Muscle layer of colon (tissue), 2 donors: ENCODE measurements at regions not wholly inside any gene's neighbourhood (a gene's known extent, or its start where the extent isn't known, plus 50 kb on each side); places are given as distances from the start of the nearest gene placed in this dataset.

ENCODE experiments used
- H3K27ac ChIP-seq: one replicate; pipeline ENCODE4 v1.7.0; 2013; ENCODE audit warnings: low read depth, mild to moderate bottlenecking, low read length, moderate library complexity
- H3K27me3 ChIP-seq, 2 donors: one replicate each; pipeline ENCODE4 v1.7.0; 2013; ENCODE audit warnings: low read length in 2 of 2, mild to moderate bottlenecking in 2 of 2; ENCODE audit not compliant: insufficient read depth in 2 of 2, control insufficient read depth in 1 of 2
- H3K36me3 ChIP-seq: one replicate; pipeline ENCODE4 v1.7.0; 2013; ENCODE audit warnings: mild to moderate bottlenecking, low read length; ENCODE audit not compliant: insufficient read depth
- H3K4me1 ChIP-seq: one replicate; pipeline ENCODE4 v1.7.0; 2013; ENCODE audit warnings: mild to moderate bottlenecking, low read length; ENCODE audit not compliant: insufficient read depth
- H3K4me3 ChIP-seq, 2 donors: one replicate each; pipeline ENCODE4 v1.7.0; 2013; ENCODE audit warnings: low read length in 2 of 2, low read depth in 1 of 2, mild to moderate bottlenecking in 1 of 2, moderate library complexity in 1 of 2
- H3K9ac ChIP-seq: one replicate; pipeline ENCODE4 v1.7.0; 2013; ENCODE audit warnings: low read length
- H3K9me3 ChIP-seq: one replicate; pipeline ENCODE4 v1.7.0; 2013; ENCODE audit warnings: mild to moderate bottlenecking, low read length
- donor health status: abdominal sarcoma.
- donor health status: Adenocarcinoma of cecum.

- Histone ChIP-seq H3K4me1 (peaks cover 3% of the 10 kb centered on the region), H3K9me3 (peaks cover 3% of the 10 kb centered on the region), H3K9ac (no peak overlapping the region), H3K27ac (no peak overlapping the region), H3K27me3 (no peaks in the 10 kb centered on the region), H3K36me3 (no peaks in the 10 kb centered on the region), H3K4me3 (no peak overlapping the region)
These were observed 703.9 kb upstream of the ID2 start for GRCh38 chr2:7977981-7978380.

- Histone ChIP-seq H3K27me3 (no peaks in the 10 kb centered on the region), H3K4me1 (peaks cover 27% of the 10 kb centered on the region), H3K9ac (no peak overlapping the region), H3K27ac (no peak overlapping the region), H3K9me3 (peaks cover 3% of the 10 kb centered on the region), H3K36me3 (no peaks in the 10 kb centered on the region), H3K4me3 (no peak overlapping the region)
These were observed 699.8 kb upstream of the ID2 start for GRCh38 chr2:7982054-7982453.

GRCh38 chr2:7983451-7983850 lies 698.4 kb upstream of the ID2 start:
- peaks cover 3% of the 10 kb centered on the region for H3K9me3 ChIP-seq
- H3K27me3 ChIP-seq, result no peaks in the 10 kb centered on the region
- no peaks in the 10 kb centered on the region for H3K36me3 ChIP-seq
- H3K9ac ChIP-seq, result no peak overlapping the region
- no peak overlapping the region for H3K4me3 ChIP-seq
- H3K27ac ChIP-seq, result no peak overlapping the region
- H3K4me1 ChIP-seq, result peaks cover 27% of the 10 kb centered on the region

- no peak overlapping the region for H3K27ac ChIP-seq
- peaks cover 3% of the 10 kb centered on the region for H3K9me3 ChIP-seq
- H3K4me1 ChIP-seq, result peaks cover 27% of the 10 kb centered on the region
- no peaks in the 10 kb centered on the region for H3K36me3 ChIP-seq
- H3K9ac ChIP-seq, result no peak overlapping the region
- no peaks in the 10 kb centered on the region for H3K27me3 ChIP-seq
- H3K4me3 ChIP-seq, result no peak overlapping the region
These were observed 697.9 kb upstream of the ID2 start for GRCh38 chr2:7983912-7984311.

GRCh38 chr2:7984693-7985353 lies 697.0 kb upstream of the ID2 start:
- Histone ChIP-seq H3K4me1 (peaks cover 27% of the 10 kb centered on the region), H3K4me3 (no peak overlapping the region), H3K27ac (no peak overlapping the region), H3K9me3 (peaks cover 3% of the 10 kb centered on the region), H3K9ac (no peak overlapping the region), H3K36me3 (no peaks in the 10 kb centered on the region), H3K27me3 (no peaks in the 10 kb centered on the region)

GRCh38 chr2:7986431-7986830 lies 695.4 kb upstream of the ID2 start:
- no peaks in the 10 kb centered on the region for H3K36me3 ChIP-seq
- H3K27me3 ChIP-seq, result no peaks in the 10 kb centered on the region
- peaks cover 3% of the 10 kb centered on the region for H3K9me3 ChIP-seq
- H3K9ac ChIP-seq, result no peak overlapping the region
- H3K27ac ChIP-seq, result no peak overlapping the region
- H3K4me1 ChIP-seq, result peaks cover 27% of the 10 kb centered on the region
- H3K4me3 ChIP-seq, result no peak overlapping the region

- Histone ChIP-seq H3K4me1 (peaks cover 31% of the 10 kb centered on the region), H3K27ac (no peak overlapping the region), H3K9ac (no peak overlapping the region), H3K9me3 (no peaks in the 10 kb centered on the region), H3K27me3 (no peaks in the 10 kb centered on the region), H3K36me3 (no peaks in the 10 kb centered on the region), H3K4me3 (no peak overlapping the region)
These were observed 693.9 kb upstream of the ID2 start for GRCh38 chr2:7987992-7988391.

- Histone ChIP-seq H3K9ac (no peak overlapping the region), H3K36me3 (no peaks in the 10 kb centered on the region), H3K9me3 (no peaks in the 10 kb centered on the region), H3K27me3 (no peaks in the 10 kb centered on the region), H3K4me3 (no peak overlapping the region), H3K27ac (no peak overlapping the region), H3K4me1 (peaks cover 31% of the 10 kb centered on the region)
These were observed 693.4 kb upstream of the ID2 start for GRCh38 chr2:7988440-7988839.

GRCh38 chr2:7989823-7990222 lies 692.0 kb upstream of the ID2 start:
- Histone ChIP-seq H3K4me3 (no peak overlapping the region), H3K4me1 (peaks cover 28% of the 10 kb centered on the region), H3K36me3 (no peaks in the 10 kb centered on the region), H3K27me3 (no peaks in the 10 kb centered on the region), H3K9me3 (no peaks in the 10 kb centered on the region), H3K27ac (no peak overlapping the region), H3K9ac (no peak overlapping the region)

GRCh38 chr2:7992612-7993602 lies 688.9 kb upstream of the ID2 start:
- no peaks in the 10 kb centered on the region for H3K36me3 ChIP-seq
- no peak overlapping the region for H3K27ac ChIP-seq
- no peaks in the 10 kb centered on the region for H3K9me3 ChIP-seq
- no peak overlapping the region for H3K4me3 ChIP-seq
- H3K4me1 ChIP-seq, result peaks cover 15% of the 10 kb centered on the region
- no peaks in the 10 kb centered on the region for H3K27me3 ChIP-seq
- no peak overlapping the region for H3K9ac ChIP-seq

GRCh38 chr2:7994397-7994951 lies 687.4 kb upstream of the ID2 start:
- no peaks in the 10 kb centered on the region for H3K27me3 ChIP-seq
- H3K27ac ChIP-seq, result no peak overlapping the region
- no peak overlapping the region for H3K4me3 ChIP-seq
- peaks cover 15% of the 10 kb centered on the region for H3K4me1 ChIP-seq
- no peaks in the 10 kb centered on the region for H3K9me3 ChIP-seq
- no peak overlapping the region for H3K9ac ChIP-seq
- no peaks in the 10 kb centered on the region for H3K36me3 ChIP-seq
